ENCODE measurements at regions not wholly inside any gene's neighbourhood (a gene's known extent, or its start where the extent isn't known, plus 50 kb on each side); places are given as distances from the start of the nearest gene placed in this dataset.
"Not testable (repeated sequence)": the region's sequence is repeated elsewhere in the genome, so short reads cannot be mapped to it uniquely, and the experiment has no call there.

- no peak for DNase-seq
Measured at GRCh38 chr2:133991606-133992168, 262.2 kb upstream of the MGAT5 start.

GRCh38 chr2:133992454-133992853 lies 261.4 kb upstream of the MGAT5 start:
- no peak for DNase-seq

GRCh38 chr2:133993160-133993559 lies 260.7 kb upstream of the MGAT5 start:
- DNase-seq: no peak

GRCh38 chr2:133998726-133999125 lies 255.1 kb upstream of the MGAT5 start:
- not testable (repeated sequence) for DNase-seq

- no peak for DNase-seq
Measured at GRCh38 chr2:134002391-134002790, 251.5 kb upstream of the MGAT5 start.

GRCh38 chr2:134002921-134003320 lies 251.0 kb upstream of the MGAT5 start:
- DNase-seq: no peak

- DNase-seq: no peak
Measured at GRCh38 chr2:134004467-134004866, 249.4 kb upstream of the MGAT5 start.

- DNase-seq: no peak
Measured at GRCh38 chr2:134008837-134009236, 245.0 kb upstream of the MGAT5 start.

- DNase-seq: no peak
Measured at GRCh38 chr2:134009440-134009839, 244.4 kb upstream of the MGAT5 start.

GRCh38 chr2:134009906-134010305 lies 244.0 kb upstream of the MGAT5 start:
- DNase-seq: not testable (repeated sequence)

GRCh38 chr2:134011936-134012586 lies 241.8 kb upstream of the MGAT5 start:
- DNase-seq: no peak

GRCh38 chr2:134014196-134014960 lies 239.5 kb upstream of the MGAT5 start:
- no peak for DNase-seq

- no peak for DNase-seq
Measured at GRCh38 chr2:134019871-134020270, 234.0 kb upstream of the MGAT5 start.

- DNase-seq: no peak
Measured at GRCh38 chr2:134020608-134021007, 233.3 kb upstream of the MGAT5 start.

- no peak for DNase-seq
Measured at GRCh38 chr2:134021830-134022524, 231.9 kb upstream of the MGAT5 start.

GRCh38 chr2:134023854-134024253 lies 230.0 kb upstream of the MGAT5 start:
- no peak for DNase-seq

- no peak for DNase-seq
Measured at GRCh38 chr2:134027980-134028379, 225.9 kb upstream of the MGAT5 start.

- DNase-seq: no peak
Measured at GRCh38 chr2:134029418-134029817, 224.5 kb upstream of the MGAT5 start.

- DNase-seq: no peak
Measured at GRCh38 chr2:134031539-134031938, 222.3 kb upstream of the MGAT5 start.

- DNase-seq: no peak
Measured at GRCh38 chr2:134035605-134036370, 218.1 kb upstream of the MGAT5 start.

- DNase-seq: no peak
Measured at GRCh38 chr2:134039912-134040581, 213.8 kb upstream of the MGAT5 start.

- not testable (repeated sequence) for DNase-seq
Measured at GRCh38 chr2:134040626-134041172, 213.2 kb upstream of the MGAT5 start.
